Keratinocyte (primary cell): ENCODE measurements at regions not wholly inside any gene's neighbourhood (a gene's known extent, or its start where the extent isn't known, plus 50 kb on each side); places are given as distances from the start of the nearest gene placed in this dataset.

Experiments used
- DNase-seq: peaks from one replicate; pipeline ENCODE4 v3.0.0-alpha.2; 2011; ENCODE audit warnings: low read depth, missing footprints, low spot score
- FAIRE-seq: peaks from 2 replicates; lab custom pipeline; 2011; peaks lifted over from hg19 to GRCh38; lab: Jason Lieb, UNC
- H2AFZ ChIP-seq: 2 replicates; pipeline ENCODE4 v1.6.0; 2012; ENCODE audit warnings: low read length, control low read depth, inconsistent platforms; ENCODE audit not compliant: control insufficient read depth
- H3K27ac ChIP-seq: 2 replicates; pipeline ENCODE4 v1.5.1; 2011; ENCODE audit warnings: low read length; ENCODE audit not compliant: control insufficient read depth, insufficient read depth
- H3K27me3 ChIP-seq: 3 replicates; pipeline ENCODE4 v1.6.0; 2011; ENCODE audit warnings: low read length; ENCODE audit not compliant: control insufficient read depth, insufficient read depth; ENCODE audit errors: extremely low read depth
- H3K36me3 ChIP-seq, 2 experiments: 2 replicates in 1 of 2; 3 replicates in 1 of 2; pipeline ENCODE4 v1.5.1; 2011; ENCODE audit warnings: low read length in 2 of 2, mild to moderate bottlenecking in 1 of 2; ENCODE audit not compliant: control insufficient read depth in 2 of 2, insufficient read depth in 2 of 2; ENCODE audit errors: extremely low read depth in 1 of 2
- H3K4me1 ChIP-seq: 3 replicates; pipeline ENCODE4 v1.5.1; 2011; ENCODE audit warnings: low read length; ENCODE audit not compliant: control insufficient read depth, insufficient read depth; ENCODE audit errors: extremely low read depth
- H3K4me2 ChIP-seq: 3 replicates; pipeline ENCODE4 v1.6.0; 2011; ENCODE audit warnings: low read depth, low read length; ENCODE audit not compliant: control insufficient read depth, insufficient read depth; ENCODE audit errors: extremely low read depth
- H3K4me3 ChIP-seq, 3 experiments: fragments of 200-600 bp in 1 of 3; sonication (generic) in 1 of 3; 2 replicates in 2 of 3; 3 replicates in 1 of 3; pipeline ENCODE4 v1.5.1; 2011 to 2016; ENCODE audit warnings: low read length in 3 of 3, mild to moderate bottlenecking in 3 of 3, control low read depth in 2 of 3, inconsistent platforms in 1 of 3, low read depth in 1 of 3, mixed read lengths in 1 of 3, mixed run types in 1 of 3, moderate library complexity in 1 of 3; ENCODE audit not compliant: control insufficient read depth in 2 of 3, insufficient read depth in 2 of 3; ENCODE audit errors: extremely low read depth in 1 of 3
- H3K79me2 ChIP-seq: 2 replicates; pipeline ENCODE4 v1.6.0; 2012; ENCODE audit warnings: low read length; ENCODE audit not compliant: control insufficient read depth, insufficient read depth
- H3K9ac ChIP-seq: 3 replicates; pipeline ENCODE4 v1.6.0; 2011; ENCODE audit warnings: low read length; ENCODE audit not compliant: control insufficient read depth, insufficient read depth; ENCODE audit errors: extremely low read depth
- H3K9me1 ChIP-seq: 3 replicates; pipeline ENCODE4 v1.6.0; 2011; ENCODE audit warnings: low read length; ENCODE audit not compliant: control insufficient read depth, insufficient read depth; ENCODE audit errors: extremely low read depth
- H3K9me3 ChIP-seq: 2 replicates; pipeline ENCODE4 v1.5.1; 2012; ENCODE audit warnings: low read depth, low read length; ENCODE audit not compliant: control insufficient read depth
- H4K20me1 ChIP-seq: 3 replicates; pipeline ENCODE4 v1.6.0; 2011; ENCODE audit warnings: low read length; ENCODE audit not compliant: control insufficient read depth, insufficient read depth; ENCODE audit errors: extremely low read depth
- CTCF ChIP-seq, 3 experiments: IDR thresholded peaks in 1 of 3; conservative IDR thresholded peaks in 1 of 3; optimal IDR thresholded peaks in 1 of 3; 2 replicates in 2 of 3; 3 replicates in 1 of 3; pipeline versions ENCODE3 to v1.5.1; 2011; ENCODE audit warnings: low read length in 3 of 3, mild to moderate bottlenecking in 3 of 3, moderate library complexity in 2 of 3, control low read depth in 1 of 3, inconsistent platforms in 1 of 3; ENCODE audit not compliant: insufficient read depth in 2 of 3; ENCODE audit errors: extremely low read depth in 1 of 3
- EZH2 ChIP-seq: IDR thresholded peaks from one replicate; pipeline ENCODE4 v1.6.1; 2012; ENCODE audit warnings: inconsistent platforms, mild to moderate bottlenecking, low read length, moderate library complexity
- dilution Hi-C: fragments of 300-500 bp; cut with MboI; formaldehyde crosslinking; loops from one replicate; pipeline ENCODE4 v1.7.0; 2020; ENCODE audit warnings: low sequenced_read_pairs; ENCODE audit not compliant: extremely low pct_ligation_motif_present

GRCh38 chrX:20637351-20637750 is 370.6 kb upstream of the RPS6KA3 start:
- H3K4me1 ChIP-seq: no peaks in the 10 kb centered on the region
- FAIRE-seq (no peak), DNase-seq (no peak)
- no peaks in the 10 kb centered on the region for H3K9me3 ChIP-seq
- H3K4me2 ChIP-seq: no peak overlapping the region
- no peak overlapping the region for H3K27ac ChIP-seq
- H3K36me3 ChIP-seq: no peaks in the 10 kb centered on the region
- no peaks in the 10 kb centered on the region for H4K20me1 ChIP-seq
- dilution Hi-C loops: no loop called here
- TF ChIP-seq CTCF (optimal IDR thresholded peaks at IDR 0.05 in 1 of 3, IDR thresholded peaks at IDR 0.05 in 1 of 3, conservative IDR thresholded peaks at IDR 0.05 in 1 of 3; ENCODE audit: extremely low read depth in 1 of 3, insufficient read depth in 2 of 3, low read length in 3 of 3): no peak
- TF ChIP-seq EZH2: no peak
- H3K9ac ChIP-seq: no peak overlapping the region
- H3K79me2 ChIP-seq: no peaks in the 10 kb centered on the region
- no peaks in the 10 kb centered on the region for H3K9me1 ChIP-seq
- H2AFZ ChIP-seq: no peak overlapping the region
- H3K27me3 ChIP-seq: no peaks in the 10 kb centered on the region
- no peak overlapping the region for H3K4me3 ChIP-seq

- Histone ChIP-seq H3K27me3 (no peaks in the 10 kb centered on the region), H3K4me2 (no peak overlapping the region), H3K9ac (no peak overlapping the region), H3K9me3 (no peaks in the 10 kb centered on the region), H2AFZ (no peak overlapping the region), H4K20me1 (no peaks in the 10 kb centered on the region), H3K36me3 (no peaks in the 10 kb centered on the region), H3K27ac (no peak overlapping the region), H3K4me3 (no peak overlapping the region), H3K4me1 (no peaks in the 10 kb centered on the region), H3K9me1 (no peaks in the 10 kb centered on the region), H3K79me2 (no peaks in the 10 kb centered on the region)
- TF ChIP-seq CTCF (optimal IDR thresholded peaks at IDR 0.05 in 1 of 3, IDR thresholded peaks at IDR 0.05 in 1 of 3, conservative IDR thresholded peaks at IDR 0.05 in 1 of 3; ENCODE audit: extremely low read depth in 1 of 3, insufficient read depth in 2 of 3, low read length in 3 of 3): no peak
- no peak for TF ChIP-seq EZH2
- dilution Hi-C loops: no loop called here
- FAIRE-seq (no peak), DNase-seq (no peak)
Measured at GRCh38 chrX:20633451-20633850, 366.7 kb upstream of the RPS6KA3 start.
